Right atrium auricular region (tissue), 2 donors: ENCODE measurements at regions not wholly inside any gene's neighbourhood (a gene's known extent, or its start where the extent isn't known, plus 50 kb on each side); places are given as distances from the start of the nearest gene placed in this dataset.

Experiments used
- DNase-seq: peaks from one replicate; pipeline ENCODE4 v3.0.0-alpha.2; 2019; ENCODE audit warnings: low spot score
- H3K27ac ChIP-seq, 2 donors: fragments of 200-600 bp; sonication (generic); 1 replicate in 1 of 2; 2 replicates in 1 of 2; pipeline ENCODE4 v1.5.1; 2016 to 2019
- H3K27me3 ChIP-seq, 2 donors: fragments of 200-600 bp; sonication (generic); one replicate each; pipeline versions ENCODE4 v1.5.1 to v1.6.0; 2017 to 2019
- H3K36me3 ChIP-seq: fragments of 200-600 bp; sonication (generic); one replicate; pipeline ENCODE4 v1.5.1; 2016
- H3K4me1 ChIP-seq, 2 donors: fragments of 200-600 bp; sonication (generic); one replicate each; pipeline versions ENCODE4 v1.5.1 to v1.6.0; 2017 to 2019
- H3K4me3 ChIP-seq, 2 donors: fragments of 200-600 bp; sonication (generic); 1 replicate in 1 of 2; 2 replicates in 1 of 2; pipeline ENCODE4 v1.5.1; 2017 to 2019; ENCODE audit warnings: mild to moderate bottlenecking in 1 of 2, moderate library complexity in 1 of 2
- H3K9me3 ChIP-seq, 2 donors: fragments of 200-600 bp; sonication (generic); one replicate each; pipeline ENCODE4 v1.5.1; 2019
- CTCF ChIP-seq, 2 donors: fragments of 200-600 bp; sonication (generic); IDR thresholded peaks; one replicate each; pipeline ENCODE4 v1.5.1; 2019; ENCODE audit warnings: antibody characterized with exemption in 2 of 2

- H3K4me1 ChIP-seq, result no peaks in the 10 kb centered on the region
- no peak overlapping the region for H3K27ac ChIP-seq
- H3K4me3 ChIP-seq, result no peak overlapping the region
- no peaks in the 10 kb centered on the region for H3K36me3 ChIP-seq
- no peaks in the 10 kb centered on the region for H3K9me3 ChIP-seq
- TF ChIP-seq CTCF (IDR thresholded peaks at IDR 0.05), result no peak
- no peaks in the 10 kb centered on the region for H3K27me3 ChIP-seq
- no peak for DNase-seq
Observed at GRCh38 chr12:24696800-24697199, 252.1 kb downstream of the BCAT1 start.

- DNase-seq, result no peak
- no peak overlapping the region for H3K4me3 ChIP-seq
- H3K27ac ChIP-seq, result no peak overlapping the region
- no peaks in the 10 kb centered on the region for H3K27me3 ChIP-seq
- no peaks in the 10 kb centered on the region for H3K9me3 ChIP-seq
- TF ChIP-seq CTCF (IDR thresholded peaks at IDR 0.05), result no peak
- H3K4me1 ChIP-seq, result no peaks in the 10 kb centered on the region
- H3K36me3 ChIP-seq, result no peaks in the 10 kb centered on the region
Observed at GRCh38 chr12:24695657-24696329, 253.1 kb downstream of the BCAT1 start.

GRCh38 chr12:24695103-24695502 lies 253.8 kb downstream of the BCAT1 start:
- Histone ChIP-seq H3K27me3 (no peaks in the 10 kb centered on the region), H3K4me3 (no peak overlapping the region), H3K4me1 (no peaks in the 10 kb centered on the region), H3K27ac (no peak overlapping the region), H3K36me3 (no peaks in the 10 kb centered on the region), H3K9me3 (no peaks in the 10 kb centered on the region)
- no peak for TF ChIP-seq CTCF (IDR thresholded peaks at IDR 0.05)
- no peak for DNase-seq

- DNase-seq, result no peak
- peaks cover 0 to 9% of the 10 kb centered on the region in 2 donors for H3K9me3 ChIP-seq
- H3K36me3 ChIP-seq, result no peaks in the 10 kb centered on the region
- no peak overlapping the region for H3K4me3 ChIP-seq
- no peak for TF ChIP-seq CTCF (IDR thresholded peaks at IDR 0.05)
- H3K27ac ChIP-seq, result no peak overlapping the region
- H3K27me3 ChIP-seq, result no peaks in the 10 kb centered on the region
- no peaks in the 10 kb centered on the region for H3K4me1 ChIP-seq
Observed at GRCh38 chr12:24688601-24689000, 260.3 kb downstream of the BCAT1 start.

- no peaks in the 10 kb centered on the region for H3K4me1 ChIP-seq
- no peak for DNase-seq
- H3K27ac ChIP-seq, result no peak overlapping the region
- no peaks in the 10 kb centered on the region for H3K36me3 ChIP-seq
- TF ChIP-seq CTCF (IDR thresholded peaks at IDR 0.05), result no peak
- no peak overlapping the region for H3K4me3 ChIP-seq
- peaks cover 0 to 9% of the 10 kb centered on the region in 2 donors for H3K9me3 ChIP-seq
- no peaks in the 10 kb centered on the region for H3K27me3 ChIP-seq
Observed at GRCh38 chr12:24681570-24681969, 267.3 kb downstream of the BCAT1 start.

- H3K4me3 ChIP-seq, result no peak overlapping the region
Observed at GRCh38 chr12:24679126-24679525, 269.8 kb downstream of the BCAT1 start.

More at GRCh38 chr12:24679126-24679525, 269.8 kb downstream of the BCAT1 start:
- no peak overlapping the region for H3K27ac ChIP-seq
- no peaks in the 10 kb centered on the region for H3K4me1 ChIP-seq
- H3K36me3 ChIP-seq, result no peaks in the 10 kb centered on the region
- no peaks in the 10 kb centered on the region for H3K9me3 ChIP-seq
- no peaks in the 10 kb centered on the region for H3K27me3 ChIP-seq
- DNase-seq, result no peak
- no peak for TF ChIP-seq CTCF (IDR thresholded peaks at IDR 0.05)
